GM21515 (cell line): ENCODE measurements at regions not wholly inside any gene's neighbourhood (a gene's known extent, or its start where the extent isn't known, plus 50 kb on each side); places are given as distances from the start of the nearest gene placed in this dataset.
"Not testable (repeated sequence)": the region's sequence is repeated elsewhere in the genome, so short reads cannot be mapped to it uniquely, and the experiment has no call there.

Source experiments
- ATAC-seq: cut with Tn5 transposase; IDR thresholded peaks from one replicate; pipeline ENCODE4 v1.9.1; 2021; ENCODE audit not compliant: unreplicated experiment

DNA sequence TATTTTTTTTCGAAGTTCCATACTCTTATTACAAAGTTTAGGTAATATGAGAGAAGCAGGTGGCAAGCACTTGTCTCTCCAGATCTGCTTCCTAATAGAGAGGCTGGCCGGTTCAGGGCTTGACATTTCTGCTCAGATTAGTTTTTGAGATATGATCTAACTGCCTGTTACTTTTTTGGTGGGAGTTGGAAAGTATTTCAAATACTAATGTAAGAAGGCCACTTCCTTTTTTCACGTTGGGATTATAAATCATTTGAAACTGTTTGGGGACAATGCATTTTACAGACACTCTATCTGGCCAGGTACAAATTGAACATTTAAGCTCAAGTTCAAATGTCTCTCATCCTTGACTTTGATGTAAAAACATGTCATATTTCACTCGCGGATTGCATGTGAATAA is 222.1 kb upstream of the SULF2 start:
- ATAC-seq, result no peak

DNA sequence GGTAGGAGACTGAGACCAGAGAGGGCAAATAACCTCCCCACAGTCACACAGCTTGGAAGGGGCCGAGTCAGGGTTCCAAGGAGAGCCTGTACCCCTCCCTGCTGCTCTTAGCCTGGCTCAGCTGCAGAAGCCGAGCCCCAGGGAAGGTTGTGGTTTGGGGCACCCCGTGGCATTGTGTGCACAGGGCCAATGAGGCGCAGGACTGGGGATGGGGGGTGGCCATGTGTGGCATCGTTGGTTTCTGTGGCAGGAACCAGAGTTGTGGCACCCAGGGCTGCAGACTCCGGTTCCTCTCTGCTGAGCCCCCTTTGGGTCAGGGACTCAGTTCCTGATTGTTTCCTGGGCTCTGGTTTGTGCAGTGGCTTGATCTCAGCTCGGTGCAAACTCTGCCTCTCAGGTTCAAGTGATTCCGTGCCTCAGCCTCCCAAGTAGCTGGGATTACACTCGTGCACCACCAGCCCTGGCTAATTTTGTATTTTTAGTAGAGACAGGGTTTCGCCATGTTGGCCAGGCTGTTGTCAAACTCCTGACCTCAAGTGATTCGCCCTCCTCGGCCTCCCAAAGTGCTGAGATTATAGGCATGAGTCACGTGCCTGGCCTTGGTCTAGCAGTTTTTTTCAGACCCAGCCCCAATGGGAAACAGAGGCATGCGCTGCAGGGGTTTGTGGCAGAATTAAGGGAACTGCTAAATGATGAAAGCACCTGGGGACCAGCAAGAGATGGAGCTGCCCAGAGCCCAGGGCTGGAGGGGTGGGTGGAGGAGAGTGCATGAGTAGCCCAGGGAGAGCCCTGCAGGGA is 221.0 kb upstream of the SULF2 start:
- ATAC-seq, result no peak

DNA sequence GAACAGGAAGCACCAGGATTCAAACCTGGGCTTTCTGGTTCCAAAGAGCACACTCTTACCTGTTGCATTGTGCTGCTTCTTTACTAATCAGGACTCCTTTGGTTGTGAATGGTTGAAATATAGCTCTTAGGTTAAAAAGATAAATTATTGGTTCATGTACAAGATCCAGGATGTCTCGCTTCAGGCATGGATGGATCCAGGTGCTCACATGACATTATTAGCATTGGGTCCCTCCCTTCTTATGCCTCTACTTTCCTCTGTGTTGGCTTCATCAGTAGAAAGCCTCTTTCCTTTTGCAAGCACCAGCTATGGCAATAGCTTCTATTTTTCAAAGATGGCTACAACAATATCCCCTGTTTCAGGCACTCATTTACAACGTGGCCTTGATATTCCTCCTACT is 217.7 kb upstream of the SULF2 start:
- ATAC-seq, result no peak

DNA sequence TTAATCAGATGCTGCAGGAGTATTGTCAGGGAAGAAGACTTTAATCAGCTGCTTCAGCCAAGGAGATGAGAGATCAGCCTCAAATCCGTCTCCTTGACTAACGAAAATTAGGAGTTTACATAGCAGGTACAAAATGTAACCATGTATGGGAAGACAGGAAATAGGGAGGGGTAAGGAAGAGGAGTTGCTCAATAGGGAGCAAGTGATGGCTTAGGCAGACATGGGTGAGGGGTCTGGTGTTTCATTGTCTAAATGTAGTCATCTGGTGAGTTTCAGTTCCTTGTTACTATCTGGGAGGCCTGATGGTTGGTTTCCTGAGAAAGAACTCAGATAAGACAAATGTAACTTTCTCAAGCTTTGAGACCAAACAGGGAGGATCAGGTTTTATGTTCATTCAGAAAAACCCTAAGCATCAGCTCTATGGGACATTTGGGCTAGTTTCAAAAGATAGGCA is 217.3 kb upstream of the SULF2 start:
- ATAC-seq, result peak; percentile 76

DNA sequence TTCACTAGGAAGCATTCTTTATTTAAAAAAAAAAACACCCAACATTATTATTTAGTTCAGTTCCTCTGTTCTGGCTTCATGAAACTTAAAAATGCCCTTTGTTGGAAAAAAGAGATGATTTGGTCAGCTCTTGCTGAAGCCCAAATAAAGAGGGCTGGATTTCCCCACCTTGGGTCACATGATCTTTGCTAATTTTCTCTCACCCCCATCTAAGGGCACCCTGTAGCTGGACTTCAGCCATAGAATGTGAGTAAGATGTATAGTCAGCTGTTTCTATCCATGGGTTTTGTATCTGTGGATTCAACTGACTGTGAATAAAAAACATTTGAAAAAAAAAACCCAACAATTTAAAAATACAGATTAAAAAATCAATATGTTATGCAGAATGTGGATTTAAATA is 213.9 kb upstream of the SULF2 start:
- no peak for ATAC-seq

DNA sequence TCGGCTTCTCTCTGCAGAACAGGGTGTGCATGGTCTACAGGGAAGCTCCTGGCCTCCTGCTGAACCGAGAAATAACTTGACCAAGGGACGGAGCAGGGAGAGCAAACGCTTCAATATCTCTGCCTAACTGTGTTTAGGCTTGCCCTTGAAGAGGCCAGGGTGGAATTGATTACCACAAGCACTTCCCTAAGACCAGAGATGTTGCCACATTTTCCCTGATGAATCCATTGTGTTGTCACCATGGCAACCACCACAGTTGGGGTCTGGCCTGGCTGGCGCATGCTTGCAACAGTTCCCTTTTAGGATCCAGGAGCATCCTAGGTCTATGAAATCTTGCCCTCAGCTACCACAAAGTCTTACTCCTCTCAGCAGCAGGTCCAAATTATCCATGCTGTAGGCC is 213.5 kb upstream of the SULF2 start:
- ATAC-seq, result no peak

DNA sequence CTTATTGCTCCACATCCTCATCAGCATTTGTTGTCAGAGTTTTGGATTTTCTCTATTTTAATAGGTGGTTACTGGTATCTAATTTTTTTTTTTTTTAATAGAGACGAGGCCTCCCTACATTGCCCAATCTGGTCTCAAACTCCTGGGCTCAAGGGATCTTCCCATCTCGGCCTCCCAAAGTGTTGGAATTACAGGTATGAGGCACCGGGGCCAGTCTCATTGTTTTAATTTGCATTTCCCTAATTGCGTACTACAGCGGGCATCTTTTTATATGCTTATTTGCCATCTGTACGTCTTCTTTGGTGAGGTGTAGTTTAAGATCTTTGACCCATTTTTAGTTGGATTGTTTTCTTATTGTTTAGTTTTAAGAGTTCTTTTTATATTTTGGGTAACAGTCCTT is 210.4 kb upstream of the SULF2 start:
- ATAC-seq, result no peak

DNA sequence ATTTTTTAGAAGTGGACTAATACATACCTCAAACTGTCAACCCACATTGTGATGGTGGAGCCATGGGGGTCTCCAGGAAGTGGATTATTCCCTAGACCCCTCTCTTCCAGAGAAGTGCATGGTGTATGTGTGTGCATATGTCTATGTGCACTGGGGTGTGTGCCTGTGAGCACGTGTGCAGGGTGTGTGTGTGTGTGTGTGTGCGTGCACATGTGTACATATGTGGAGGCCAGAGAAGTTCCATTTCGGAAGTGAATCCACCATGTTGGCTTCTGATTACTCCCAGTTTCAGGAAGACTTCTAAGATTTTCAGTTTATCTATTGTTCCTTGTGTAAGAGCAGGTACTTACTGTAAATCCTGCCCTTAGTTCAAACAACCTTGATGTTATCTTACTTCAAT is 208.5 kb upstream of the SULF2 start:
- no peak for ATAC-seq

DNA sequence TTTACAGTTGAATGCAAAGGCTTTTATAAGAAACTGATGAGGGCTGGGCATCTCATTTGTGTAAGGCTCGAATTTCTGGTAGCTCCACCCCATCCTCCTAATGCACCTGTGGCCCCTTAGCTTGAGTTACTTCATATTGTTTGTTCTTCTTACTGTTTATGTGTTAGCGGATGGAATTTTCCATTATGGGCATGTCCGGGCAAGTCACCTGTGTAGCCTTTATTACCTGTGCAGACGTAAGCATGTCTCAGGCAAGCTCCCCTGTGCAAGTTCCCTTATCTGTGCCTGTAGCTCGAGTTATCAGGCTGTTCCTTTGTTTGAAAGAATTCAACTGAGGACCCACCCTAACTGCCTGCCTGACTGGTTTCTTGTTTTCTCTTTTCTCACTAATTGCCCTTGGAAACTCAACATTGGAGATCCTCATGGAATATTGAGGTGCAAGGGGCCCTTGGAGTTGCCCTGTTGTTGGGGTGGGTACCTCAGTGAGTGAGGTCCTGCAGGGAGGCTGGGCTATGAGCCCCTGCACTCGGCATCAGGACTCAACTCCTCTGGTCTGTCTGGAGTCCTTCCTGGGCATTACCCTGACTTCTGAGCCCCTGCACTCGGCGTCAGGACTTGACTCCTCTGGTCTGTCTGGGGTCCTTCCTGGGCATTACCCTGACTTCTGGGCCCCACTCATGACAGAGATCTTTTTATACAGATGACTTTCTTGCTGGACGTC is 207.9 kb upstream of the SULF2 start:
- no peak for ATAC-seq

DNA sequence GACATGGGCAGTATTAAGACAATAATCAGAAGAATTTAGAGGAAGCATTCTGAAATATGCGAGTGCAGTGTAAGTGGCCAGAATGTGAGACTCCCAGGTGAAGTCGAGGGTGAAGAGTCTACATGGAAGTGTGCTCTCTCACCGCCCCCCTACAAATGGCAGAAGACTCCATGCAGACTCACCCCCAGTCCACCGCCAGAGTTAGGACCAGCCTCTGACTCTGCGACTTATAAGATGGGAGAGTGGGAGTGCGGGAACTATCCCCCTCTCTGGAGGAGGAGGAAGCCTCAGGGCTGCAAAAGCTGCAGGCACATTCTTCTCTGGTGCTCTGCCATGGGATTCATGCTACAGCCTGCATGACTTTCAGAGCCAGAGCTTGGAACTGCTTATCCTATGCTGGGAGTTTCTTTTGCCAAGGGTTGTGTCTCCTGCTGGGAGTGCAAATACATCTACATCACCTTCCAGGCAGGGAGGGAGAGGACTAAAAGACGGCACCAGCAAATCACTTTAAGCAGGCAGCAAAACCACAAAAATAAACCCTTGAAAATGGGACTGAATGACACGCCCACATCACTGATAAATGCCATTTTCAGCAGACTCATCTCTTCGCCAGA is 206.7 kb upstream of the SULF2 start:
- no peak for ATAC-seq

DNA sequence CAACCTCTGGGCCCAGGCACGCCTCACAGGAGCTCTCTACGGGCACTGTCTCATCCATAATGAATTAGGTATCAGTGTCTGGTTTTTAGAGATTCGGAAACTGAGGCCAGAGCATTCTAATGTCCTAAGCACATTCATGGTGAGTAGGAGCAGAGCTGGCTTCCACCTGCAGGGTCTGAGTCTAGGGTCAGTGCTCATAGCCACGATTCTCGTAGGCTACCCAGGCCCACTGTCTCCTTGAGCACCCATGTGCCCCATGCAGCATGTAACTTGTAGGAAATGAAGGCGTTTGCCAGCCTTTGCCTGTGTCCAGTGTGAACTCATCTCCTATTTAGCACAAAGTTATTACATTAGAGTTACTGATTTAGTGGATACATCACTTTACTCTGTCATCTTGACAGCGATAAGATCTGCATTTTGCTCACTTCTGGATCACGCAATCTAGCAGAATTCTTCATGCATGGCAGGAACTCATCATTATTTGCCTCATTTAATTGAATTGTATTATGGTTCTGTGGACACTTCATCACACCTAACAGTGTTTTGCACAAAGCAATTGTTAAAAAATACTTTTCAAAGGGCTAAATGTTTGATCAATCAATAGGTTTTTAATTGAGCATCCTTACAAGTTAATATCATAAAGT is 205.3 kb upstream of the SULF2 start:
- ATAC-seq, result no peak

DNA sequence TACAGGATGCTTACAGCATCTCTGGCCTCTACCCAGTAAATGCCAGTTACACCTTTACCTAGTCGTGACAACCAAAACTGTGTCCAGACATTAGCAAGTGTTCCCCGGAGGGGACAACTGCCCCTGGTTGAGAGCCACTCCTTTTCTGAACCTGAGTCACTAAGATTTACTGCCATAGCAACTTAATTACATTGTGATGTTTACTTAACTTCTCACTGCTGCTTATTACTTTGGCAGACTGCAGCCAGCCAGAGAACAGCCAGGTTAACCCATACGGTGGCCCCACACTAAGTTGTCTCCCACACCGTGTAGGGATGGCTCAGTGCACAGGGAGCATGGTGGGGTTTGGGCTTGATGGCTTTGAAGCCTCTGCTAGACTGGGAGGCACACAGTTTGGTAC is 204.7 kb upstream of the SULF2 start:
- no peak for ATAC-seq

DNA sequence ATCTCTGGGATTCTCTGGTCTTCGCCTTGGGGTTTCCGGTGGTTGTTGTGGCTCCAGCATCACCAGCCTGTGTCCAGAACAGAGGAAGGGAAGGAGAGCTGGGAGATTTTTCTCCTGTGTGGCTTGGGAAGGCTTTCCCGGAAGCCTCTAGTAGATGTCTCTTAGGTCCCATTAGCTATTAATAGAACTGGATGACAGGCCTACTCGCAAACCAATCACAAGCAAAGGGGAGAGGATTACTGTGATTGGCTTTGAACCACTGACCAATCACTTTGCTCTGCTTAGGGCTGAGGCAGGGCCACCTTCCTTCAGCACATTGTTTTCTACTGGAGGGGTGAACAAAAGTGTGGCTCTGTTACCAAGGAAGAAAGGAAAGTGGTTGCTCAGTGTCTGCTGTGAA is 203.4 kb upstream of the SULF2 start:
- ATAC-seq, result no peak

DNA sequence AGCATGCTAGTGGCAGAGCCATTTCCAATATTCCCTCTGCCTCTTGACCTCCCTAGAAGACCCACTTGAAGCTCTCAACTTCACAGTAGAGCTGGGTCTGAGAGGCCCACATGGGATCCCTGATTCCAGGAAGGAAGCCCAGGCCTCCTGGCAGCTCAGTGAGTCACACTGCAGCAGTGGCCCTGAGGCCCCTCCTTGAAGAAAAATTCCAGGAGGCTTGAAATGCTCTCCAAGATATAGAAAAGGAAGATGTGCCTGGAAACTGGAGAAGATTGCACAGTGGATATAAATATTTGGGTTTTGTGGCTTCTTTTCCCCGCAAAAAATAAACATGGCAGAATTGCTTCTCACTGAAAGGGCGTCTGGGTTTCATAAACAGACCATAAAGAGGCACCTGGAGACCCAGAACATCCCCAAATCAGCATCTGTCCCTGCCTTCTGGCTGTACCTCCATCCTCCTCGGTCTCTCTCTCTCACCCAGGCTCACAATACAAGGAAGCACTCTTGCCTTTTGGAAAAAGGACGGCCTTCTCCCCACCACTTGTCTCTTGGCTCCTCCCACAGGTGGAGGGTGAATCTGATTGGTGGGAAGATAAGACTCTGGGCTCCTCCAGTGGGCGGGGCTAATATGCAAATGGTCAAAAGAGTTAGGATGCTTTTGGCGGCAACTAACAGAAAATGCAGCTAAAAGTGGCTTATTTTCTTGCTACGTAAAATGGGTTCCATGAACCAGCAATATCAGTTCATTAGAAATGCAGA is 200.0 kb upstream of the SULF2 start:
- ATAC-seq, result no peak

DNA sequence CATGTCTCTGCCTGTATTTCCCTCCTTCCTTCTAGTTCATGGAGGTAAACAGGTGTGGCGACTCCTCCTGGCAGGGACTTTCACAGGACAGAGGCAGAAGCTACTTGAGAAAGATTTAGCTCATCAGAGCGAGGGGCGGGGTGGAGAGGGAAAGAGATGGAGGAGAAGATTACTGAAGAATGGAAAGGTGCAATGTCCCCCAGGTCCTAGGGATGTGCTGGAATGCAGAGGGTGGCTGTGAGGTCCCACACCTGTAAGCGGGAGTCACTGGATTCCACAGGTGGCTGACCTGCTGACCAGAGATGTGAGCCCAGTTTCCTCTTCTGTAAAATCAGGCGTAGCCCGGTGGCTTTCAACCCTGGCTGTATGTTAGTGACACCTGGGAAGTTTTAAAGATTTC is 199.2 kb upstream of the SULF2 start:
- no peak for ATAC-seq

DNA sequence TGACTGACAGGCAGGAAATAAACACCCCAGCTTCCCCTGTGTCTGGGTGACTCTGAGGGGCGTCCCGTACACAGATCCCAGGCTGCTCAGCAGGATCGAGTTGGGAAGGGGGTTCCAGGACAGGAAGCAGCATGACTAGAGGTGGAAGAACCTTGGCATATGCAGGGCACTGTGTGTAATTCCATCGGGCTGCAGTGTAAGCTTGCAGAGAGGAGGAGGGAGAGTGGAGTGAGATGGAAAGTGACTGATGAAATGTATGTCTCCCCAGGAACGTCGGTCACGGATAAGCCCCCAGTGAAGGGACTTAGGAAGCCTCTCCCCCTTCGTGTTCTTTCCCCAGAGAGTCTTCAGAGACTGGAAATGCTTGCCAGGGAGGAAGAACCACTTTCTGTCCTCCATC is 198.4 kb upstream of the SULF2 start:
- not testable (repeated sequence) for ATAC-seq

DNA sequence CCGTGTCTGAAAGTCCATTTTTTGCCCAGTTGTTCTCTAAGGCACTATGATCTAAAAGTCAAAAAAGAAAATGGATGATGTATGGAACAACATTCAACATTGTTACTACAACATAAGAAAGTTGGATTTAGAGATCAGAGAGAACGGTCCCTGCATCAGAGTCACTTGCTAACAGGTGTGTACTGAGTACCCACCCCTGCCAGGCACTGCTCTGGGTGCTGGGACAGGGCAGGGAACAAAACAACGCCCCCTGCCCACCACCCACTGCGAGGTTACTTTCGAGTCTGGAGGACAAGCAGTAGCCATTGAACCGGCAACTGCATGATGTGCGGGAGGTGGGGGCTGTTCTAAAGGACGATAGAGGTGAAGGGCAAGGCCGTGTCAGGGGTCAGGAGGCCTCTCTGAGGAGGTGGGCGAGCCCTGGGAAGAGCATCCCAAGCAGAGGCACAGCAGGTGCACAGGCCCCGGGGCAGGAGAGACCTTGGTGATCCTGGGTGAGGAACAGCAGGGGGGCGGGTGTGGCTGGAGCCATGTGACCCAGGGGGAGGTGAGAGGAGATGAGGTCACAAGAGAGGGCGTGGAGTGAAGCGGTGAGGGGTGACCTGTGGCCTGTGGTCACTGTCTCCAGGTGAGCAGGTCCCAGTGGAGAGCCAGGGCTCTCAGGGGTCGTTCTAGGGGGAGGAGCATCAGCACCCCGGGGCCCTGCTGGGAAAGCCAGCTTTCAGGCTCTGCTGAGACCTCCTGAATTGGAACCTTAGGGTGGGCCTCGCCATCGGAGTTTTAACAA is 197.5 kb upstream of the SULF2 start:
- no peak for ATAC-seq

DNA sequence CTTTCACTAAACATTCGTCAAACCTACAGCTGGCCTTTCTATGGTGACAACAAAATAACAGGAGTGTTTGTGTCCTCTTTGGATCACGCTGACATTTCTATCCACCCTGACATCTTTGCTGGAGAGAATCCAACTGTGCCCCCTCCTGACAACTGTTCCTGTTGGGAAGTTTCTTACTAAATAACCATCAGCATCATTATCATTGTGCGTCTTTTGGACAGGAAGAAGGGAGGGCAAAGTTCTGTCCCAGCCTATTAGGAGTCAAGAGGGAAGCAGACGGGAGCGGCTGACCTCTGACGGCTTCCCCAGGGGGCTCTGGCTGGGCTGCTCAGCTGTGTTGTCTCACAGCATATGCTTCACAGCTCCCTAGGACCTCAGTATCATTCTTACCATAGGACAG is 195.9 kb upstream of the SULF2 start:
- no peak for ATAC-seq

DNA sequence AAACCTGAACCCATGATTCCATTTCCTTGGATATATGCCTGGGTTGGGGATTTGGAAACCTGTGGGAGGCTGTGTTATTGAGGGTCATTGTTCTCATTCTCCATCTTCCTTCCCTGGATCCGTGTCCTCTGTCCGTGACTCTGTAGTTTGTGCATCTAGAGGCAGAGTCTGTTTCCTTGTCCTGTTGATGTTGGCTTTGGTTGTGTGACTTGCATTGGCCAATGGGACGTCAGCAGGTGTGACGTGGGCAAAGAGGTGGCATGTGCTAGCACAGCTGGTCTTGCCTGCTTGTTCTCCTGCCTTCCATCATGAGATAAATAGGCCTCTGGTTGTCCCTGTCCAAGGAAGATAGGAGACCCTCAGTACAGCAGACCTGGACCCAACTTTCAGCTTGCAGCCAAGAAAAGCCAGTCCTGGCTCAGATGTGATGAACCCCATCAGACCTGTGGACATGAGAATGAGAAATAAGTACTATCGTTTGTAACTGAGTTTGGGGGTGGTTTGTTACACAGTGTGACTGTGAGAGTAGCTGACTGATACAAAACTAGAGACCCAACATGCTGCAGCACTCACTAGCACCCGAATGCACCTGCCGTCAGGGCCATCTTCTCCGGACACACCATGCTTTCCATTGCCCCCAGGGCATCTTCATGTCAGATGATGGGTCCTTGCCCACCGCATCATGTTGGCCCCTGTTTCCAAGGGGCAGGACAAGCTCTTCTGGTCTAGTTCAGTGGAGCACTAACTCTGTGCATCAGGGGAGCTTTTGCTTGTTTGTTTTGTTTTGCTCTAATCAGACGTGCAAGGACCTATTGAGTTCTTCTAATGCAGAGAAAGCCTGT is 195.3 kb upstream of the SULF2 start:
- no peak for ATAC-seq
